HG02885 (cell line): ENCODE measurements at regions not wholly inside any gene's neighbourhood (a gene's known extent, or its start where the extent isn't known, plus 50 kb on each side); places are given as distances from the start of the nearest gene placed in this dataset.

Experiments
- ATAC-seq: cut with Tn5 transposase; IDR thresholded peaks from one replicate; pipeline ENCODE4 v1.9.1; 2021; ENCODE audit warnings: mild to moderate bottlenecking; ENCODE audit not compliant: unreplicated experiment, poor library complexity

DNA sequence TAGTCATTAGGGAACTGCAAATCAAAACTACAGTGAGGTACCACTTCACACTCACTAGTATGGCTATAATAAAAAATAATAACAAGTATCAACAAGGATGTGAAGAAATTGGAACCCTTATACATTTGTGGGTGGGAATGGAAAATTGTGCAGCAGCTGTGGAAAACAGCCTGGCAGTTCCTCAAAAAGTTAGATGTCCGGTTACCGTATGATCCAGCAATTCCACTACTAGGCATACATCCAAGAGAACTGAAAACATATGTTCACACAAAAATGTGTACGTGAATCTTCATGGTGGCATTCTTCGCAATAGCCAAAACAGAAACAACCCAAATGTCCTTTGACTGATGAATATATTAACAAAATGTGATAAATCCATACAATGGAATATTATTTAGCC is 187.9 kb upstream of the LYSMD4 start:
- ATAC-seq, result no peak

DNA sequence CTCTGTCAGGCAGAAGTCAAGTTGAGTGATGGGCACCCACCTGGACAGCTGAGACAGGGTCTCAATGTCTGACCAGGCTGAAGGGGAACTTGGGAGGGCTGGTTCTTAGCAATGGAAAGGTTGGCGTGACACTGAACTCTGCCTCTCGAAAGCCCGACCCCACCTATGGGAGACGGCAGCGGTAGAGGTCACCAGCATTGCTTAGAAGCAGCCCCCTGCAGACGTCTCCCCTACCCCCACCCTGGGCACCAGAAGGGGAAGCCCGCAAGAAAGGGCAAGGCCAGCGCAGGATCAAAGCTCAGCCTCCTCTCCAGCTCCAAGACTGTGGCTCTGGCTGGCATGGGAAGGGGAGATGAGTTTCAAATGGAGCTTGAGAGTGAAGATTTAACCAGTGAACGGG is 184.8 kb upstream of the LYSMD4 start:
- ATAC-seq, result no peak

DNA sequence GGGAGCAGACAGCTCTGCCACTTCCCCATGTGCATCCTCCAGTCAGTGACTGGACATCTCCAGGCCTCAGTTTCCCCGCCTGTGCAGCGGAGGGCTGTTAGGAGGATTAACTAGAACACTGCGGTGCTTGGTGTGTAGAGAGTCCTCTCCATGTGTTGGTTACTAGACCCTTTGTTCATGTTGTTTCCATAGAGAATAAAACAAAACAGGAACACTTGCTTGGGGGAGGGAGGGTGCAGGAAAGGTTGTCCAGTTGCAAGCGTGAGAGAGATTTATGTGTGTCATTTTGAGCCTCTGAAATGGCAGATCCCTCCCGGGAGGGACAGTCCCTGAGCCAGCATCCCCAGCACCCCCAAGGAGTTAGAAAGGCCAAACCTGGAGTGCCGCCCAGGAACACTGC is 184.0 kb upstream of the LYSMD4 start:
- no peak for ATAC-seq

DNA sequence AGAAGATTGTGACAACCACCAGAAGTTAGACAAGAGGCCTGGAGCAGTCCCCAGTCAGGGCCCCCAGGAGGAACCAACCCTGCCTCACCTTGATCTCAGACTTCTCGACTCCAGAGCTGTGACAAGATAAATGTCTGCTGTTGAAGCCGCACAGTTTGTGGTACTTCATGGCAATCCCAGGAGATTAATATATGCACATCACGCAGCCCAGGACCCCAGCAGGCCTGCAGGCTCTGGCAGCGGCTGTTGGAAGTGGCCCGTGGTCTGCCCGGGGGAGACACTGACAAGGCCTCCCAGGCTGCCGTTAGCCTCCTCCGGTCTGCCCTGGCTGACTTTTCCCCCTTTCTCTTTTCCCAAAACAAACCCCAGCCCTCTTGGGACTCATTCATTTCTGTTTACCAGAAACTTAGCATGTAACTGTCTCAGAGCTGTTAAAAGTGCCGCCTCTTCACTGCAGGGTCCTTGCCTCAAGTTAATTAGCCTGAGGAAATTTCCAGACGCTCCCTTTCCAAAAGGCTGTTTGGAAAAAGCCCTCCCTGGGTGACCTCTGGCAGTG is 183.5 kb upstream of the LYSMD4 start:
- ATAC-seq, result no peak

DNA sequence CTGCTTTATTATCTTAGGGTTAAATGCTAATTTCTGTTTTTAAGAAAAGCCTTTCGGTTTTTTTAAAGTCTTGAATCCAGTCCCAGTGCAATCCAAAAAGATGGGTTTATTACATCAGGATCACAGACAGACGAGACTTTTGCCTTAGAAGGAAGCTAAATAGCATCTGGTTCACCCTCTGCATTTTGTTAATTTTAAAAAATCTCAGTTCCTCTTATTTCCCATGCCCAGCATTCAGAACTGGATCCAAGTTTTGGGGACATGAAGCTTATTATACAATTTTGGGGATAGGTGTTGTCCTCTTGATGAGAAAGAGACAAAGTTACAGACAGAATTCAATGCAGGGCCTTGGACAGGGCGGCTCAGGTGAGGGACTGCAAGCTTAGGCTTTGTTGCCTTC is 181.5 kb upstream of the LYSMD4 start:
- no peak for ATAC-seq

DNA sequence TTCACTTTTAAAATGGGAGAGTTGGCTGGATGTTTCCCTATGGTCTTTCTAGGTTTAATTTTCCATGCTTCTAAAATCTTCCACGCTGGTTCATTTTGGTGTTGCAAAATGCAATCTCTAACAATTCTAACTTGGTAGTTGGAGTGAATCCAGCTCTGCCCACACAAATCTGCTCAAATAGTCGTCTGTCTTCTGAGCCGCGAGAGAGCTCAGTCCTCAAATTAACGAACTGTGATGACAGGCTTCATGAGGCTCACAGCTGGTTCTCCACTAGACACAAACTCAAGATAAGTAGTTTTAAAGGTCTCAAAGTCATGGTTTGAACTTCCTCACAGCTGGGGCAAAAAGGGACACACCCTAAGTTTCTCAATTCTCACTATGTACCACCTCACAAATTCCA is 178.6 kb upstream of the LYSMD4 start:
- no peak for ATAC-seq

DNA sequence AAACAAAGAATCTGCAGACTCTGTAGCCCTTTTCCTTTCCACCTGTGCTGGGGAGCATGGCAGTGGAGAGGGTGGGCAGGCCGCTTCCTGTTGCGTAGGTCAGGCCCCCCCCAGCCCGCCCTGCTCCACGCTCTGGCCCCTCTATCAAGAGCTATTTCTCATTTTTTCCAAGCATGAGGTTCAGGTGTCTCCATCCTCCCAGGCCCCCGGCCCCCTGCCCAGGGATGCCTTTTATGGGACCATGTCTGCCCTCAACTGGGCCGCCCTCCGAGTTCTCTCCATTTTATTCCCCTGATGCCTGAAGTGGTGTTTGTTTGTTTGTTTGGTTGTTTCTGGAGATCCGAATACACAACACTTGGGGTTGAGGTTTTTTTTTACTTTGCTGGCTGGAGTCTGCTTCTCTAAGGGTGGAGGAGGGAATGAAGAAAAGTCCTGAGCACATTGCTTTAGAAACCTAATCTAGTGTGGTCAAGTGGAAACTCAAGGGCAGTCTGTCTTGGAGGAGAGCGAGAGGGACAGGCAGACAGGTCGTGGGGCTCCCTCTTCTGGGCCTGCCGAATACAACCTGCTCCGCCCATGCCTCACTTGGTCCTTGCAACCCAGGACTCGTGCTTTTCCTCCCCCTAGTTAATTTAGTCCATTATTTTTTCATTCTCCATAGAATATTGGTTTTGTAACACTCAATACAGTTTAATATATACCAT is 176.5 kb upstream of the LYSMD4 start:
- ATAC-seq, result no peak

DNA sequence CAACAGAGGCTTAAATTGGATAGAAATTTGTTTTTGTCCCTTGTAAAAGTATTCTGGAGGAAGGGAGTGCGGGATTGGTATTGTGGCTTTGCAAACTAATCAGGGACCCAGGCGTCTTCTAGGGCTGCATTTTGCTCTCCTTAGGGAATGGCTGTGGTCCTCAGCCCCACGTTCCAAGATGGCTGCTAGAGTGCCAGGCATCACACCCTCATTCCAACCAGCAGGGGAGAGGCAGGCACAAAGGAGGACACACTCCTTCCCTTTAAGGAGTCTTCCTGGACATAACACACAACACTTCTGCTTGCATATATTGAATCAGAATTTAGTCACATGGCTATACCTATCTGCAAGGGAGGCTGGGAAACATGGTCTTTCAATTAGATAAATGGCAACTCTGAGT is 174.5 kb upstream of the LYSMD4 start:
- ATAC-seq, result no peak

DNA sequence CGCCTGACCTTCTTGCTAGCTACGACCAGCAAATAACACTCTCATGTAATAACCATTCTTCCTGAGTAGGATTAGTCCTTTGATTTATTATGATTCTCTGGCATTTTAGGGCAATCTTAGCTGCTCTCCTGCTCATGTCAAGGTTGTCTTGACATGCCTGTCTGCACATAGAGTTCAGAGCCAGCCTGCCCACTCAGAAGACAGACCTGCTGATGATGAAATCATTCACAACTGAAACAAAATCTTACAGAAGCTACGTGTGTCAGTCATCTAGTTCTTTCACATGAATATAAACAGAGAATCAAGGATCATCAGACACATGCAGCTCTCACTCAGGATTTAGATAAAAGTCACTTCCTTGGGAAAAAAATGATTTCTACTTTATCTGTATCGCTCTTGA is 173.6 kb upstream of the LYSMD4 start:
- no peak for ATAC-seq

DNA sequence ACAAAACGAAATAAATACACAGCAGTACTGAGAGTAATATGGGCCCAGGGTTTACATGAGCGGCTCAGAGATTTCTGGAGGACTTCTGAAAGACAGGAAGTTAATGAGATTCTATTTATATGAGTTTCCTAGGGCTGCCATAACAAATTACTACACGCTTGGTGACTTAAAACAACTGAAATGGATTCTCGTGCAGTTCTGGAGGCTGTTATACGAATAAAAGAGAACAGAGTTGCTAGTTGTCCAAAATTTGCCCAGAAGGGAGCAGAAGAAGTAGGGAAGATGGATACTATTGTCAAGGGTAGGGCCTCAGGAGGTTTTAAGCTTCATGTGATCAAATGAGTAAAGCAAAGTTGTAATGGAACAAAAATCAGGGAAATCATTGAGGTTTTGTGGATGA is 173.1 kb upstream of the LYSMD4 start:
- ATAC-seq, result no peak

DNA sequence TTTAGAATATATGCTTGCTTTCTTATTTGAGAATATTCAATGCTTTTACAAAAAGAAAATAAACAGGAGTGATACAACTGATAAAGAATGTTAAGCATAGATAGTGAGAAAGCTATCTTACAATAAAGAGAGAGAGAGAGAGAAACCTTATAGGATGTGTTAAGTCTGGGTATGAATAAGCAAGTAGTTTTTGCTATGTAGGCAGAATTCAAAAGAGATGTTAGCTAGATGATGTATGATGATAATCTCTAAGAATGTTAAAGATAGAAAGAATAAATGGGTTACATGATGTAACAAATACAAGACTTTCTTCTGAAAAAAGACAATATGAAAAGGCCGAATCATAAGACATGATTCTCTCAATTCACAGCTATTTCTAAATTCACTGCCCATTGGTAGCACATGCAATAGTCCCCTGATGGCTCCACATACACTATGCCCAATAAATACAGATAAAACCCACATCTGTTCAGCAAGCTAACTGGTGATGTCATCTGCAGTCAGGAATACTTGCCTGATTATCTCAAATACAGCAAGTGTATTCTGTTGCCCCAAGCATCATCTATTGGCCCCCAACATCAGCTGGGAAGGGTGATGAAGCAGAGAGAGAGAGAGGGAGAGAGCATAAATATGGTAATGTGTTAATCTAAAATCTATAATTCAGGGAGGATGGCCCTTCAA is 169.2 kb upstream of the LYSMD4 start:
- no peak for ATAC-seq

DNA sequence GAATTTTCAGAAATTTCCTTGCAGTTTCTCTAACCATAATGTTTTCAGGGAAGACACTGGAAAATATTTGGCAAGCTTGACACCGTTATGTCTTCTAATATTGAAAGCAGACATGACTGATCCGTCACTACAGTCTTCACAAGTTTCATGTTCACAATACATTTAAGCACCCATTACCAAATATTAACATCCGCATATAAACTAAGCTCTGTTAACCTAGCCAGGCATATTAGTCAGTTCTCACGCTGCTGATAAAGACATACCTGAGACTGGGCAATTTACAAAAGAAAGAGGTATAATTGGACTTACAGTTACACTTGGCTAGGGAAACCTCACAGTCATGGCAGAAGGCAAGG is 162.7 kb upstream of the LYSMD4 start:
- ATAC-seq, result no peak

DNA sequence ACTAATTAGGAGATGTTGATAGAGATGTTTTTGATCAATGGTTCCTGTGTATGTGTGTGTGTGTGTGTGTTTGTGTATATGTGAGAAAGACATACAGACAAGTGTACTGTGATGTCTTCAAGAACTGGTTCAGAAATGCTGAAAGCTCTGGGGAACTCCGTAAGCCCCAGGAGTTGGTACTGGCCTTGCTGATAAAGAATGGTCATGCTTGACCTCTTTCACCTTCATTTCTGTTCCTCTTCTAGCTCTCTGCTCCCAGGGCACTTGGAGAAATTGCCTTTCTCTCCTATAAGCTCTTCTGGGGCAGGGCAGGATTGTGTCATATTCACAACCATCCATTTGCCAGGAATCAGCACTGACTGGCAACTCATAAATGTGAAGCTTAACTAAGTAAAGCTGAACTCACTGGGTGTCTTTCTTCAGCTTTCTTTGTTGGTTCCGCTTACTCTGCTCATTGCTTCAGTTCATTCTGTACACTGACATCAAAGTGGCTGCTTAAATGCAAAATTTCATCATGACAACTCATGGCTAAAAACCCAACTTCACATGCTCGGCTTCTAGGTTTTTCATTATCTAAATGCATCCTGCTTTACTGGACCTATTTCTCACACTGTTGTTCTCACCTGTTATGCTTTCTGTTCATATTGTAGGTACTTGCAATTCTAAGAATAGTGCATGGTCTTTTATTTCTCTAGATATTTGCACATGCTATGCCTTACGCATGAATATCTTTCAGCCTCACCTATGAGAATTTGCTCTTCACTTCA is 162.1 kb upstream of the LYSMD4 start:
- ATAC-seq, result peak; percentile 49

DNA sequence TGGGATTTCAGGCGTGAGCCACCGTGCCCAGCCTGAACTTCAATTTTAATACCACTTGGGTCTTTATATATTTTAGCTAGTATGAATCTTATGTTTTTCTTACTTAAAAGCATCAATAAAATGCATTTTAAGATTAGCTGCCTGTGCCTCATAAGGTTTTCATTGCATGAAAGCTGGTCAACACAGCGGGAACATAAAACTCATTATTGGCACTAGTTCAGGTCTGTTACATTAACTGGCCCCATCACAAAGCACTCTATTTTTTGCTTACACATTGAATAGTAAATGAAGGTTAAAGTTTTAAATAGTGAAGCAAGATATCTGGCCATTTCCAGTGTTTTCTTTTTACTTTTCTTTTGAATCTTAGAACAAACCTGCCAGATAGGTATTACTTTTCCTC is 145.6 kb upstream of the LYSMD4 start:
- ATAC-seq, result no peak

DNA sequence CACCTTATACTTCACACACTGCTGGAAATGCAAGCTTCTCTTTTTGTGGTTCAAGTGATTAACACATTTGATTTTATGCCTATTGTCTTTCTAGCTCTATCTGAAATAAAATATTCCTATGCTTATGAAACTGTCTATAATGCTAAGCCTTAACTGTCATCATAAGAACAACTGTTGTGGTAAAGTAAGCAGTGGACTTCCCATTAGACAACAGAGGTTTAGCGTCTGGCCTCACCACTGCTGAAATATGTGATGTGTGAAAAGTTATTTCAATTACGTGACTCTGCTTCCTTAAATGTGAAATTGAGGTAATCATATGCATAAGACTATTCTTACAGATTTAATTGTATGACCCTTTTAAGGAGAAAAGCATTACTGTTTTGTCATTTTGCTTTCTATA is 140.2 kb upstream of the LYSMD4 start:
- ATAC-seq, result no peak

DNA sequence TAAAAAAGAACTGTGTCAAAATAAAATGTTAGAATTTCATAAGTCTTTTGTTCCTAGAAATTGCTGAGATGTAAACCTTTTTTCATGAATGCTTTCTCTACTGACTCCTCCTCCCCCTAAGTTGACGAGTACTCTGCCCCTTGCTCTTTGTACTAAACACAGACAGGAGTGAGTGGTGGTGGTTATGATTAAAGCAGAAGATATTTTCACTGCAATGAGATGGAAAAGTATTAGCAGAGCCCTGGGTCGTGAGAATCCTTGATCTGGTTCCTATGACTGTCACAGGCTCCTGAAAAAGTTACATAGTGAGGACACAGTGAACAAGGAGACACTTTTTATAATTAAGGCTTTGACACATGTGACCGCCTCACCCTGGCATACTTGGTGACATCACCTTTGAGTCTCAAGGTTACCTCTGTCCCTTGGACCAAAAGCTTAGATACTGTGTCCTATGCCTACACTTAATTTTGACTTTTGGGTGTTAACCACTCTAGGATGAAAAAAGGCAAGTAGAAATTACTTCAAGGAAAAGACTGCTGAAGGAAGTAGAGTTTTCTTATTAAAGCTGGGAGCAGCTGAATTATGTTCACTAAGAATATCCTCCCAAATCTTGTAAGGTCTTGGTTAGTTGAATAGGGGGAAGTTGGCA is 130.4 kb upstream of the LYSMD4 start:
- ATAC-seq, result no peak

DNA sequence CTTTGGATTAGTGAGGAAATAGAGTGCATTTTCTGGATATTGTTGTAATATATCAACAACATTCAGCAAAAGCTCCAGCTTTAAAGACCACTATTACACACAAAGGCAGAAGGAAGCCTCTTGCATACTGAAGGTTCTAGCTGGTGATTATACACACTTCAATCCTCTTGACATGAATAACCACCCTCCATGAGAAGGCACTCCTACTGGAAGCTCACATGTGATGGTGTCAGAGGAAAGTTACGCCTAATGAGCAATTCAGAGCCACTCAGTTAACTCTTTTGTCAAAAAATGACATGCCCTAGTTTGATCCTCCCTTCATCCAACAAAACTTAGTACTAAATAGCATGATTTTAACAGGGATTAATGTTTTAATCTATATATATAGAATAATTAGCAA is 124.6 kb upstream of the LYSMD4 start:
- ATAC-seq, result no peak

DNA sequence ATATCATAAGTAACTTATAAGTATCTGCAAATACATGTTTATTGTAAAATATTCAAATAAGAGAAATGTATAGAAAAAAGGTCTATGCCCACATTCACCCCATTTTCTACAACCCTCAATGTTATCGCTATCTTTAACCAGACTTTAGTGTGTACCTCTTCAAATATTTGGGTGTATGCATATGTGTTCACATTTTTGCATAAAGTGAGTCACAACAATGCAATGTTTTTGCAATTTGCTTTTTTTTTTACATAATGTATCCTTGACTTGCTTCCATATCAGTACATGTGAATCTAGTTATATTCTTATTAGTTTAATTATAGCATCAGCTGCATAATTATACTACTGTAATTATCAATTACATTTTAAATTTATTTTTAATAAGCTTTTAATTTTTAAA is 117.3 kb upstream of the LYSMD4 start:
- ATAC-seq, result no peak

DNA sequence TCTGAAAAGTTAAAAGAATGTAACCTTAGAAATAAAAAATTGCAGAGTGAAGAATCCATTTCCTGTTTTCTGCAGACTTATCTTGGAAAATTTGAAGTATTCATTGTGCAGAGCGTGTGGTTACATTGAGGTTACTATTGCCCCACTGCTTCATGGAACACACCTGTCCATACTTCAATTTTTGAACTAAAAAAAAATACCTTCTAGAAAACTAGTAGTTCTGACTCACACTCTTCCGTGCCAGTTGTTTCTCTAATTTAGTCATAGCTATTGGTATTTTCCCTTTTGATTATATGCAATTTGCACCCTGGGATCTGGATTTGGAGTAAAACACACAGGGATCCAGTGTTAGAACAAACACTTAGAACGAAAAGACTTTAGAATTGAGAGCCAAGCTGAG is 111.8 kb upstream of the LYSMD4 start:
- ATAC-seq, result peak; percentile 40

DNA sequence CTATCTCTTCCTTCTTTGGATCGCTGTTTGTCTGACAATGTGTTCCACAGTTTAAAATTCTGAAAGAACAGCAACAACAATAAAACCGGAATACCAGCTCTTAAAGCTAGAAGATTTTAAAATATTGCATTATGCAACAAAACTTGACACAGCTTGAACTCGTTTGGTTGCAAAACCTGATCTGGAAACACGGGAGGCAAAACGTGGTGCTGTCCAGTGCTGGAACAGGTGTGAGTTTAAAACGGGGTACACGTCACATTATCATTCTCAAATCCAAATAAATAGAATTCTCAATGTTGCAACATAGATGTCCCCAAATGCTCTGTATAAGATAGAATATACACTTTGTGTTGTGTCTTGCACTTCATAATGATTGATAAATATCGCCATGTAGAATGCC is 110.9 kb upstream of the LYSMD4 start:
- ATAC-seq, result no peak

DNA sequence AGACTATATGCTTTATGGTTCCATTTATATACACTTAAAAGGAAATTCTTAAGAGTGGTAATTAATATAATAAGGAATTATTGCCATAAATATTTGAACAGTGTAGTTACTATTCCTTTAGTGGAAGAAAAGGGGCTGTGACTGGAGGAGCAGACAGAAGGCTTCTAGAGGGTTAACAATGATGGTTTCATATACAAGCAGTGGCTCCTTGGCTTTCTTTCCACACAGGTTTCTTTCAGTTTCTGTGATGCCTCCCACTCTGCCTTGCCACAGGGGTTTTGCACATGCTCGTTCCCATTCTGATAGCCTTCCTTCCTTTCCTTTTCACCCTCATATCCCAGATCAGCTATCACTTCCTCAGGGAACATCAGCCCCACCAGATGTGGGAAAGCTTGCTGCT is 108.8 kb upstream of the LYSMD4 start:
- ATAC-seq, result no peak
